GM21717 (cell line): ENCODE measurements at regions not wholly inside any gene's neighbourhood (a gene's known extent, or its start where the extent isn't known, plus 50 kb on each side); places are given as distances from the start of the nearest gene placed in this dataset.

Experiments
- ATAC-seq: cut with Tn5 transposase; IDR thresholded peaks from one replicate; pipeline ENCODE4 v1.9.1; 2021; ENCODE audit warnings: mild to moderate bottlenecking, moderate library complexity; ENCODE audit not compliant: unreplicated experiment

DNA sequence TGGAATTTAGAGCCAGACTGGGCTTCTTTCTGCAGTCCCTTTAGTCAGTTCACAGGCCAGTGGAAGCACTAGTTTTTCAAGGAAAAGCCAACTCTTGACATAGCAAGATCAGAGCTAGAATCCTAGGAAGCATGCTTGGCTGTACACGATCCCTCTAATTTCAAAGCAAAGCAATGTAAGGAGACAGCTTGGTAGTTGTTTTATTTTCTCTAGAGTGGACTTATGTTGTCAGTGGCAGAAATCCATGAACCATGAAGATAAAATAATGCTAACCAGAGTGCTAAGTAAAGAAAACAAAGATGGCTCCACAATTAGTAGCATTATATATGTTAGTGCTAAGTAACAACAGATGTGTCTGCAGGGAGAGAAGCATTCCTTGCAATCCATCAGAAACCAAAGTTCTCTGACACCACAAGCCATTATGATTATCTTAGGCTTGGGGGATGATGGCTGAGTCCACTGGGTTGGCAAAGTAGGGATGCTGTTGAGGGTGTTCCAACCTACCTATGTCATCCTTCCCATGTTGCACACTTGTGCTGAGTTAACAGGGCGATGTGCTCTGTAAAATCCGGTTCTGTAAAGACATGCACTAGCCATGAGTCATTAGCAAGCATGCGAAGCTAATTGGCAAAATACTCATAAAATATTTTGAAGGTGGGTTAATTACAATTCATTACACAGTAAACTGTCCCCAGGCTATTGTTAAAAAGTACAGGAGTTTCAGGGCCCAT, 115.2 kb downstream of the BMP2 start:
- ATAC-seq: no peak

DNA sequence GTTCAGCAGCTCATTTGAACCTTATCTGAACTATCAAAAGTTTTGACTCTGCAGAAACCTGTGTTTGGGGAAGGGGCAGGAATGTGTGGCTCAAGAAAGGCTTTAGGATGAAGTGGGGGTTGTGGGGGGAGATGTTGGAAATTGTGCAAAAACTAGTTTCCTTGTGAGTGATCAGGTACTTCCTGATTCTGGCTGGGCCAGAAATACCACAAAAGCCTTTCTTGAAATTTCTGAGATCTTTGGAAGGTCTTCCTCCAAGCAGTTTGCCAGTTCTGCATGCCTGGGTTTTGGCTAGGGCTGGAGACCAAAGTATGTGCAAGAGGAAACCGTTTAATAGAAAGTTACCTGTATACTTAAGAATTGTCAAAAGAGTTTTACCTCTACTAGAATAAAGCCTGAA, 116.6 kb downstream of the BMP2 start:
- ATAC-seq: no peak

DNA sequence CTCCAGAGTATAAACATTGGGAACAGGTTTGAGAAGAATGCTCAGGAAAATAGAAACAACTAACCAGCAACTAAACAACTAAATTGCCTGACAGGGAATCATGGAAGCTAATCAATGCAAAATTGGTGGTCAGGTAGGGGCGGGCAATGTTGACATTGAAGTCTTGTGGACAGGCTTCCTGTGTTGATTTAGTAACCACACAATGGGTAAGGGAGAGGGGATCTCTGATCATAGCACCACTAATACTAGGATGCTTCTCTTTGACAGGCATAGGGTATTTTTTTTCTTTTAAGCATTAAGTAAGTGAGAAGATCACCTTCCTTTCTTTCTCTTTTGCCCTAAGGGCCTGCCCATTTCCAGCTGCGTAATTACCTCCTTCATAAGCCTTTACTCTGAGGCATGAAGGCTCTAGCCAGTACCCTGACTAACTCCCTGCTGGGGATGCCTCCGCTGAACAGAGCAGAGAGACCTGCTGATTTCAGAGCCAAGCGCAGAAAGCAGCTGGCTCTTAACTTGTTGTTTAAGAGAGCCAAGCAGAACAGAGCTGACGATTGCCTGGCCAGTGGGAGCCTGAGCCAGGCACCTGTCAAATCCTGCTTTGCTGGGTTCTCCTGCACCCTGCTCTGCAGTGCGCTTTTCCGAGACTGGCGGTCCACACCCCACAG, 118.7 kb downstream of the BMP2 start:
- no peak for ATAC-seq

DNA sequence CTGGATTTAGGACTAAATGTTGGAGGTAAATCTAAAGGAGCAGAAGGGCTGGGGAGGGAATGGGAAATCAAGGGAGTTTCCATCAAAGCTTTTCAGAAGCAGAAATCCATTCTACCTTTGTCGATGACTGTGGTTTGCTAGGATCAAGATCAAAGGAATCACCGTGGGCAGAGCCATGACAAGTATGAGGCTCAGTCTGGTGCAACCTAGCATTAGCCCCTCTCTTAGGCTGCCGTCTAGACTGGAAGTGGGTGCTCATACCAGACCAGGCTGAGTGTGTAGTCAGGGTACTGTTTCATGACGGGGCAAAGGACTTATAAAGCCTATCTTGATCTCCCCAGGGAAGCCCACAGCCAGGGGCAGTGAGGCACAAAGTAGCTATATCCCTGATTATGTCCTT, 120.5 kb downstream of the BMP2 start:
- ATAC-seq: no peak

DNA sequence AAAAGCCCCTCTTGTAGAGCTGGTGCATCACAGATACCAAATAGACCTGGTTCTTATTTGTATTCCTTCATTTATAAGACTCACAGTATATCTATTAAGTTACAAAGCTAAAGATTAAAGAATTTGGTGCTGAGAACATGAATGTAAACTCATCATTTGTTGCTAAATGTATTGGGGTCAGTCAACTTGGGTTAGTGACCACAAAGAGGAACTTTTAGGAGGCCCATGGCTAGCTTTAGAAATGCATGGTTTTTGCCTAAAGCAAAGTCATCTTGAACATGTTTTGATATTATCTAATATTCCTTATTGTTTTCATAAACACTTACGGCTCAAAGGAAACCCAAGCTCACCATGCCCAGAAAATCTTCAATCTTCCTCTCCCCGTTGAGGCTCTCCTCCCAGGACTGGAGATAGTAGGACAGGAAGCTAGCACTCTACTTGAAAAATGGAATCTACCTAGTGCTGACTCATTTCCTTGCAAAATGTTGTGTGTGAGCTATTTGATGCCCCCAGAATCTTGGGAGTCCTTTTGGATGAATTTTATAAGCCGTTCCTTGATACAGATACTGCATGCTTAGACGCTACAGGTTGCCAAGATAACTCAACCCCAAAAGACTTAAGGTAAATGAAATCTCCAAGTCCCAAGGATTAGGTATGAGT, 121.4 kb downstream of the BMP2 start:
- no peak for ATAC-seq

GRCh38 chr20:6892724-6893123, 125.2 kb downstream of the BMP2 start:
- no peak for ATAC-seq

- no peak for ATAC-seq
These were observed 131.4 kb downstream of the BMP2 start for GRCh38 chr20:6898928-6899327.

DNA sequence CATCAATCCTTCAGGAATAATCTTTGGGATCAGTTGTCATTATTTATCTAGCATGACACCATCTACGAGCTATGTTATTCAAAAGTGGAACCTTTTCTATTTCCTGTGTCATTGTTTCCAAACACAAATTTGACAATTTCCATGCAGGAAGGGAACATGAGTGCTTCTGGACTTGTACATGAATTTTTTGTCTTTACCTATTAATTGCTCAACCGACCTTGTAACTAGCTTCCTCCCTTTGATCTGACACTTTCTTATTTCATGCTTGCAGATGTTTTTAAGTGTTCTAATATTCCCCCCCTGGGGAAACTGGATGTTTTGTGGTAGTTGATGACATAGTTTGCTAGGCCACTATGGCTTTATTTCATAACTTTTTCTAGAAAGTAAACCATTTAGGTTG, 139.4 kb downstream of the BMP2 start:
- ATAC-seq: no peak

GRCh38 chr20:6908673-6909072, 141.2 kb downstream of the BMP2 start:
- ATAC-seq: no peak

DNA sequence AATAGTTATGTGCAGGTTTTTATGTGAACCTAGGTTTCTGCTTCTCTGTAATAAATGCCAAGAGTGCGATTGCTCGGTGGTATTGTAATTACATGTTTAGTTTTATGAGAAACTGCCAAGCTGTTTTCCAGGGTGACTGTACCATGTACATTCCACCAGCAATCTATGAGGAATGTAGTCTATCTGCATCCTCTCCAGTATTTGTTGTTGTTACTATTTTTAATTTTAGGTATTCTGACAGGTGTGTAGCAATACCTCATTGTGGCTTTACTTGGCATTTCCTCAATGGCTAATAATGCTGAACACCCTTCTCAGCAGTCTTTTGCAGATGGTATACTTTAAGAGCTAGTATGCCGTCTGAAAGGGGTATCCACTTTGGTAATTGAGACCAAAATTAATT, 142.1 kb downstream of the BMP2 start:
- ATAC-seq: no peak

- ATAC-seq: no peak
These were observed 147.5 kb downstream of the BMP2 start for GRCh38 chr20:6914986-6915385.

DNA sequence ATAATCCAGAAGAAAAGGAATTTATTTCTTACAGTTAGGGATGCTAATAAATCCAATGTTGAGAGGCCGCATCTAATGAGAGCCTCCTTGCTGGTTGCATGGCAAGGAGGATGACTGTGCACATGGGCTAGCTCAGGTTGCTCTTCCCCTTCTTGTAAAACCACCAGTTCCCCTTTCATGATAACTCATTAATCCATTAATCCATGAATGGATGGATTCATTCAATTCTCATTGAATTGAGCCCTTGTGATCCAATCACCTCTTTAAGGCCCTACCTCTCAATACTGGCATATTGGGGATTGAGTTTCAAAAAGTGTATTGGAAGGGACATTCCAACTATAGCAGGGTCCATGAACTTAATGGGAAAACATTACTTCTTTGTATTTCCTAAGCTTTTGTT, 149.5 kb downstream of the BMP2 start:
- no peak for ATAC-seq

DNA sequence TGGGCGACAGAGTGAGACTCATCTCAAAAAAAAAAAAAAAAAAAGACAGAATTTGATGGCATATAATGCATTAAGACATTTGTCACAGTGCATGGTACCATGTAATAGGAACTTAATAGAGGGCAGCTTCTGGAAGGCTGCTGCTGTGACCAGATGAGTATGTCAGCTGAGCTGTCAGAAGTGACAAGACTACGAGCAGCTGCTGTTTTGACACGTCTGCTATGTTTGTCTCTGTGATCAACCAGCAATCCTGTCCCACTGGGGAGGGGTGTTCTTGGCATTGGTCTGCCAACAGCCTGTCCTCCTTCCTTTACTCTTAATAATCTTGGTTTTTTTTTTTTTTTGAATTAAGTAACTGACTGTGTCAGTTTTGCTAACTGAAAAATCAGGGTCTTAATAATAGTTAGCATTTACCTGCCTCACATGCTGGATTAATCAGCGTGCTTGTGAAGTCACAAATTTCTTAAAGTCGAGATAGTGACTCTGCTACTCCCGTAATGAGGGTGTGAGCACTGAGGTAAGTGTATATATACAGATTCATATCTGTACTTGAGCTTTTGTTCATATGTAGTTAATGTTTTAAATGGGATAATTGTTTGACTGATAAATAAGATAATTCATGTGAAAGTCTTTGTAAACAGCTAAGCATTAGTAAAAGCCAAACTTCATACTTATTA, 152.4 kb downstream of the BMP2 start:
- no peak for ATAC-seq

DNA sequence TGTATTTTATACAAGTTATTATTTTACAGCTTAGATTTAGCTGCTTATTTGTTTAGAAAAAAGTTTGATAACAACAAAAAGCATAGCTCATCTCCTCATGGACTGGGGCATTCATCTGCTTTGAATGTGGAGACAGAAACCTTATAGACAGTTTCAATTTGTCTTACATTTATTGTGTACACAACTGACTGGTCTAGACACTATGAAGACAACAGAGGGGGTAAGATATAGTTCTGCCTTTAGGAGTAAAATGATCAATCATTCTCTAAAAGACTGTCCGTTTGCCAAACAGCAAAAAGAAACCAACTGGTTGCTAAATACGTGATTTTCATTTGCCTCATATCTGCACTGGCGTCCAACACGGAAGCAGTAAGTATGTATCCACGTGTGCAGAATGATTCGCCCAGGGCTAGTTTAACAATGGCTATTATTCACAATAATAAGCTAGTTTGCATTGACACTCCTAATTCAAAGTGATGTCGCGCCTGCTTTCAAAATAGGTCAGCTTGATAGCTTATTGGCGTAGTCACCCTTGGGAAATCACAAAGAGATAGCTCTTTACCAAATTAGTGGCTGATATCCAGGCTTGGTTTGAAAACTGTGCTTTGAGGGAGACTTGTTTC, 153.6 kb downstream of the BMP2 start:
- no peak for ATAC-seq

- no peak for ATAC-seq
These were observed 154.4 kb downstream of the BMP2 start for GRCh38 chr20:6921717-6922386.

- no peak for ATAC-seq
These were observed 157.2 kb downstream of the BMP2 start for GRCh38 chr20:6924681-6925080.

- no peak for ATAC-seq
These were observed 158.3 kb downstream of the BMP2 start for GRCh38 chr20:6925744-6926278.

GRCh38 chr20:6940048-6940447, 172.6 kb downstream of the BMP2 start:
- ATAC-seq: no peak

DNA sequence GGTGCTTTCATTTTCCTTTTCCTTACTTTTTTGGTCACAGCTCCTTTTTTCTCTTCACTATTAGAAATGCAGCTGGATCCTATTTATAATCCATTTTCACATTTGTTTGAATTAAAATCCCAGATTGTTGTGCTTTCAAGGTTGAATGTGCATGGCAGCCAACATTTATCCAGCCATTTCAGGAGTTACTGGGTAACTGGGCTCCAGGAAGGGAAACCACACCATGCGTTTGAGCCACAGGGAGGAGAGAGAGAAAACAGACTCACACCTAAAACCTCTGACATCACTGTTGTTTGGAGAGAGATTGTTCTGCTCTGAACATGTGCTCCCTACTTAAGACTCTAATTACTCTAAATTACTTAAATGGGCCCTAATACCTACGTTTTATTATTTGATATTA, 173.4 kb downstream of the BMP2 start:
- ATAC-seq: no peak

DNA sequence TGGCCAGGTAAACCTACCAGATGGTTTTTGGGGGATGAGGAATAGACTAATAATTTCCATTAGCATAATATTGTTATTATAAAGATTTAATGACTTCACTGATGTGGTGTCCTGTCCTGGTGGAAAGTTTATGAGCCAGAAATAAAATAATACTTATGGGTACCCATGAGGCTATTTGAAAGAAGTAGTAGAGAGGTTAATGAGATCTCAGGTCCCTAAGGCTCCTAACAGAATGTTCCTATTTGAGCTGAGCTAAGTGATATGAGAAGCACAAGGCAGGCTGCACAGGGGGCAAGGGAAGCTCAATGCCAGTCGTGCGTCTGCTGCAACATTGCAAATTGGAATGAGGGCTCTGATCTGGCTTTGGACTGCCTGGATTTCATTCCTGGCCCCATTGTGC, 174.1 kb downstream of the BMP2 start:
- ATAC-seq: no peak
